HL-60 (cell line): ENCODE measurements at regions not wholly inside any gene's neighbourhood (a gene's known extent, or its start where the extent isn't known, plus 50 kb on each side); places are given as distances from the start of the nearest gene placed in this dataset.
"Not testable (repeated sequence)": the region's sequence is repeated elsewhere in the genome, so short reads cannot be mapped to it uniquely, and the experiment has no call there.

Source experiments
- DNase-seq, 2 experiments: peaks; one replicate each; pipeline ENCODE4 v3.0.0-alpha.2; 2010 to 2020; ENCODE audit warnings: low read depth in 1 of 2, low spot score in 1 of 2
- H3K27ac ChIP-seq: fragments of 250-450 bp; sonication (Bioruptor Pico); replicated peaks from 2 replicates; pipeline ENCODE4 v1.5.1; 2020; ENCODE audit warnings: mild to moderate bottlenecking, moderate library complexity
- H3K27me3 ChIP-seq: fragments of 250-450 bp; sonication (Bioruptor Pico); 2 replicates; pipeline ENCODE4 v1.5.1; 2021; ENCODE audit warnings: mild to moderate bottlenecking, moderate library complexity; ENCODE audit not compliant: insufficient read depth, poor library complexity, severe bottlenecking
- H3K4me3 ChIP-seq: replicated peaks from 2 replicates; pipeline ENCODE4 v1.5.1; 2011; ENCODE audit warnings: mild to moderate bottlenecking, control low read depth, low read length; ENCODE audit not compliant: insufficient read depth
- GABPA ChIP-seq: IDR thresholded peaks from 2 replicates; pipeline ENCODE4 v1.6.1; 2012; ENCODE audit warnings: low read depth
- POLR2AphosphoS5 ChIP-seq: IDR thresholded peaks from 2 replicates; pipeline ENCODE4 v1.6.1; 2012; ENCODE audit warnings: low read depth
- SPI1 ChIP-seq: IDR thresholded peaks from 2 replicates; pipeline ENCODE4 v1.6.1; 2012; ENCODE audit warnings: low read depth, mild to moderate bottlenecking, borderline replicate concordance
- TF ChIP-seq, protein P1 (sequence below): IDR thresholded peaks from one replicate; pipeline ENCODE4 v1.5.1; 2011; ENCODE audit warnings: low read length, control low read depth, inconsistent platforms; ENCODE audit not compliant: insufficient read depth
- TF ChIP-seq, protein P2 (sequence below): IDR thresholded peaks from 2 replicates; pipeline ENCODE4 v1.6.1; 2012; ENCODE audit warnings: low read depth; ENCODE audit not compliant: insufficient replicate concordance

DNA sequence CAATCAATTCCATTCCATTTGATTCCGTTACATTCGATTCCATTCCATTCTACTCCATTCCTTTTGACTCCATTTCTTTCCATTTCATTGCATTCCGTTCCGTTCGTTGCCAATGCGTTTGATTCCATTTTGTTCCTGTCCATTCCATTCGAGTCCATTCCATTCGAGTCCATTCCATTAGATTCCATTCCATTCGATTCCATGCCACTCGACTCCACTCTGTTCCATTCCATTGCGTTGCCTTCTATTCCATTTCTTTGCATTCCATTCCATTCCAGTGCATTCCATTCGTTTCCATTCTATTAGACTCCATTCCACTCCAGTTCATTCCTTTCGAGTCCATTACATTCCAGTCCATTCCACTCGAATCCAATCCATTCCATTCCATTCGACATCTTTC lies 2587.5 kb upstream of the TPTE start:
- no peaks in the 10 kb centered on the region for H3K27me3 ChIP-seq
- no peak overlapping the region for H3K27ac ChIP-seq
- H3K4me3 ChIP-seq: no peak overlapping the region
- DNase-seq: no peak
- TF ChIP-seq, protein P1, sequence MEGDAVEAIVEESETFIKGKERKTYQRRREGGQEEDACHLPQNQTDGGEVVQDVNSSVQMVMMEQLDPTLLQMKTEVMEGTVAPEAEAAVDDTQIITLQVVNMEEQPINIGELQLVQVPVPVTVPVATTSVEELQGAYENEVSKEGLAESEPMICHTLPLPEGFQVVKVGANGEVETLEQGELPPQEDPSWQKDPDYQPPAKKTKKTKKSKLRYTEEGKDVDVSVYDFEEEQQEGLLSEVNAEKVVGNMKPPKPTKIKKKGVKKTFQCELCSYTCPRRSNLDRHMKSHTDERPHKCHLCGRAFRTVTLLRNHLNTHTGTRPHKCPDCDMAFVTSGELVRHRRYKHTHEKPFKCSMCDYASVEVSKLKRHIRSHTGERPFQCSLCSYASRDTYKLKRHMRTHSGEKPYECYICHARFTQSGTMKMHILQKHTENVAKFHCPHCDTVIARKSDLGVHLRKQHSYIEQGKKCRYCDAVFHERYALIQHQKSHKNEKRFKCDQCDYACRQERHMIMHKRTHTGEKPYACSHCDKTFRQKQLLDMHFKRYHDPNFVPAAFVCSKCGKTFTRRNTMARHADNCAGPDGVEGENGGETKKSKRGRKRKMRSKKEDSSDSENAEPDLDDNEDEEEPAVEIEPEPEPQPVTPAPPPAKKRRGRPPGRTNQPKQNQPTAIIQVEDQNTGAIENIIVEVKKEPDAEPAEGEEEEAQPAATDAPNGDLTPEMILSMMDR: no peak
- TF ChIP-seq SPI1 (no peak), GABPA (no peak), POLR2AphosphoS5 (no peak)

DNA sequence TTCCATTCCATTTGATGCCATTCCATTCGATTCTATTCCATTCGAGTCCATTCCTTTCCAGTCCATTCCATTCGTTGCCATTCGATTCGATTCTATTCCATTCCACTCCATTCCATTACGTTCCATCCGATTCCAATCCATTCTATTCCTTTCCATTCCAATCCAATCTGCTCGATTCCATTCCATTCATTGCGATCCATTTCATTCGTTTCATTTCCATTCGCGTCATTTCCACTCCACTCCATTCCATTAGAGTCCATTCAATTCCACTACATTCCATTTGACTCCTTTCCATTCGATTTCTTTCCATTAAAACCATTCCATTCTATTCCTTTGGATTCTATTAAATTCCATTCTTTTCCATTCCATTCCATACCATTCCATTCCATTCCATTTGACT lies 2584.1 kb upstream of the TPTE start:
- not testable (repeated sequence) for H3K4me3 ChIP-seq, H3K27me3 ChIP-seq, DNase-seq, H3K27ac ChIP-seq

DNA sequence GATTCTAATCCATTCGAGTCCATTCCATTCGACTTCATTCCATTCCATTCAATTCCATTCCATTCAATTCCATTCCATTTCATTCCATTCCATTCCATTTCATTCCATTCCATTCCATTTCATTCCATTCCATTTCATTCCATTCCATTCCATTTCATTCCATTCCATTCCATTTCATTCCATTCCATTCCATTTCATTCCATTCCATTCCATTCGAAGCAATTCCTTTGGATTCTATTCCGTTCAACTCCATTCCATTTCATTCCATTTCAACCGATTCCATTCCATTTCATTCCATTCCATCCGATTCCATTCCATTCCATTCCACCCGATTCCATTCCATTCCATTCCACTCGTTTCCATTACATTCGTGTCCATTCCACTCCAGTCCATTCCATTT lies 2583.2 kb upstream of the TPTE start:
- not testable (repeated sequence) for DNase-seq, H3K4me3 ChIP-seq, H3K27me3 ChIP-seq, H3K27ac ChIP-seq

DNA sequence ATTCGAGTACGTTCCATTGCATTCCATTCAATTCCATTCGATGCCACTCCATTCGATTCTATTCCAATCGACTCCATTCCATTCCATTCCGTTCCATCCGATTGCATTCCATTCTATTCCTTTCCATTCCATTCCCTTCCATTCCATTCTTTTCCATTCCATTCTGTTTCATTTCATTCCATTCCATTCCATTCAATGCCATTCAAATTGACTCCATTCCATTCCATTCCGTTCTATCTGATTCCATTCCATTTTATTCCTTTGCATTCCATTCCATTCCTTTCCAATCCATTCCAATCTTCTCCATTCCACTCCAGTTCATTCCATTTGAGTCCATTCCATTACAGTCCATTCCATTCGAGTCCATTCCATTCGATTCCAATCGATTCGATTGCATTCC lies 2580.0 kb upstream of the TPTE start:
- not testable (repeated sequence) for H3K4me3 ChIP-seq, H3K27me3 ChIP-seq, H3K27ac ChIP-seq, DNase-seq

DNA sequence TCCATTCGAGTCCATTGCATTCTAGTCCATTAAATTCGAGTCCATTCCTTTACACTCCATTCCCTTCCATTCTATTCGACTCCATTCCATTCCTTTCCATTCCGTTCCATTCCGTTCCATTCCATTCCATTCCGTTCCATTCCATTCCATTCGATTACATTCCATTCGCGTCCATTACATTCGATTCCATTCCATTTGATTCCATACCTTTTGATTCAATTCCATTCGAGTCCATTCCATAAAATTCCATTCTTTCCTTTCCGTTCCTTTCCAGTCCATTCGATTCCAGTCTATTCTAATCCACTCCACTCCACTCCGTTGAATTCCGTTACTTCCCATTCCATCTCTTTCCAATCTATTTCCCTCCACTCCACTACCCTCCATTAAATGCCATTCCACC lies 2579.2 kb upstream of the TPTE start:
- not testable (repeated sequence) for H3K27me3 ChIP-seq, DNase-seq, H3K27ac ChIP-seq, H3K4me3 ChIP-seq

DNA sequence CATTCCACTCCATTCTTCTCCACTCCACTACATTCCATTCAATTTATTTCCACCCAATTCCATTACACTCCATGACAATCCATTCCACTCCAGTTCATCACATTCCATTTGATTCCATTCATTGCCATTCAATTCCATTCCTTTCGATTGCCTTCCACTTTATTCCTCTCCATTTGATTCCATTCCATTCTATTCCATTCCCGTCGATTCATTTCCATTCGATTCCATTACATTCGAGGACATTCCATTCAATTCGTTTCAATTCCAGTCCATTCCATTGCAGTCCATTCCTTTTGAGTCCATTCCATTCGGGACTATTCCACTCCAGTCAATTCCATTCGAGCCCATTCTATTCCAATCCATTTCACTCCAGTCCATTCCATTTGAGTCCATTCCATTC lies 2577.8 kb upstream of the TPTE start:
- not testable (repeated sequence) for DNase-seq, H3K27ac ChIP-seq, H3K4me3 ChIP-seq, H3K27me3 ChIP-seq

DNA sequence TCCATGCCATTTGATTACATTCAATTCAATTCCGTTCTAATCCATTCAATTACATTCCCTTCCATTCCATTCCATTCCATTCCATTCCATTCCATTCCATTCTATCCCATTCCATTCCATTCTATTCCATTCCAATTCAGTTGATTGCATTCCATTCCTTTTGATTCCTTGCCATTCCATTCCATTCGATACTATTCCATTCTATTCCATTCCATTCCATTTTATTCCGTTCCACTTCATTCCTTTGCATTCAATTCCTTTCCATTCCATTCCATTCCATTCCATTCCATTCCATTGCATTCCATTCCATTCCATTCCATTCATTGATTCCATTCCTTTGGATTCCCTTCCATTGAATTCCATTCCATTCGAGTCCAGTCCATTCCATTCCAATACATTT lies 2574.0 kb upstream of the TPTE start:
- DNase-seq: no peak
- H3K27me3 ChIP-seq: no peaks in the 10 kb centered on the region
- TF ChIP-seq GABPA: no peak
- TF ChIP-seq, protein P2, sequence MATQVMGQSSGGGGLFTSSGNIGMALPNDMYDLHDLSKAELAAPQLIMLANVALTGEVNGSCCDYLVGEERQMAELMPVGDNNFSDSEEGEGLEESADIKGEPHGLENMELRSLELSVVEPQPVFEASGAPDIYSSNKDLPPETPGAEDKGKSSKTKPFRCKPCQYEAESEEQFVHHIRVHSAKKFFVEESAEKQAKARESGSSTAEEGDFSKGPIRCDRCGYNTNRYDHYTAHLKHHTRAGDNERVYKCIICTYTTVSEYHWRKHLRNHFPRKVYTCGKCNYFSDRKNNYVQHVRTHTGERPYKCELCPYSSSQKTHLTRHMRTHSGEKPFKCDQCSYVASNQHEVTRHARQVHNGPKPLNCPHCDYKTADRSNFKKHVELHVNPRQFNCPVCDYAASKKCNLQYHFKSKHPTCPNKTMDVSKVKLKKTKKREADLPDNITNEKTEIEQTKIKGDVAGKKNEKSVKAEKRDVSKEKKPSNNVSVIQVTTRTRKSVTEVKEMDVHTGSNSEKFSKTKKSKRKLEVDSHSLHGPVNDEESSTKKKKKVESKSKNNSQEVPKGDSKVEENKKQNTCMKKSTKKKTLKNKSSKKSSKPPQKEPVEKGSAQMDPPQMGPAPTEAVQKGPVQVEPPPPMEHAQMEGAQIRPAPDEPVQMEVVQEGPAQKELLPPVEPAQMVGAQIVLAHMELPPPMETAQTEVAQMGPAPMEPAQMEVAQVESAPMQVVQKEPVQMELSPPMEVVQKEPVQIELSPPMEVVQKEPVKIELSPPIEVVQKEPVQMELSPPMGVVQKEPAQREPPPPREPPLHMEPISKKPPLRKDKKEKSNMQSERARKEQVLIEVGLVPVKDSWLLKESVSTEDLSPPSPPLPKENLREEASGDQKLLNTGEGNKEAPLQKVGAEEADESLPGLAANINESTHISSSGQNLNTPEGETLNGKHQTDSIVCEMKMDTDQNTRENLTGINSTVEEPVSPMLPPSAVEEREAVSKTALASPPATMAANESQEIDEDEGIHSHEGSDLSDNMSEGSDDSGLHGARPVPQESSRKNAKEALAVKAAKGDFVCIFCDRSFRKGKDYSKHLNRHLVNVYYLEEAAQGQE: no peak
- TF ChIP-seq POLR2AphosphoS5: no peak
- no peak for TF ChIP-seq SPI1
- TF ChIP-seq, protein P1: no peak
- H3K27ac ChIP-seq: no peak overlapping the region
- no peak overlapping the region for H3K4me3 ChIP-seq

DNA sequence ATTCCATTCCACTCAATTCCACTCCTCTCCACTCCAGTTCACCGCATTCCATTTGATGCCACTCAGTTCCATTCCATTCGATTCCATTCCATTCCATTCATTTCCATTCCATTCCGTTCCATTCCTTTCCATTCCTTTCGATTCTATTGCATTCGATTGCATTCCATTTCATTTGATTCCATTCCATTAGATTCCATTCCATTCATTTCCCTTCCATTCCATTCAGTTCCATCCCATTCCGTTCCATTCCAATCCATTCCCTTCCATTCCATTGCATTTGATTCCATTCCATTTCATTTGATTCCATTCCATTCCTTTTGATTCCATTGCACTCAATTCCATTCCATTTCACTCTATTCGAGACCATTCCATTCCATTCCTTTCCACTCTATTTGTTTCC lies 2572.7 kb upstream of the TPTE start:
- H3K27ac ChIP-seq, H3K4me3 ChIP-seq, DNase-seq, H3K27me3 ChIP-seq: not testable (repeated sequence)

DNA sequence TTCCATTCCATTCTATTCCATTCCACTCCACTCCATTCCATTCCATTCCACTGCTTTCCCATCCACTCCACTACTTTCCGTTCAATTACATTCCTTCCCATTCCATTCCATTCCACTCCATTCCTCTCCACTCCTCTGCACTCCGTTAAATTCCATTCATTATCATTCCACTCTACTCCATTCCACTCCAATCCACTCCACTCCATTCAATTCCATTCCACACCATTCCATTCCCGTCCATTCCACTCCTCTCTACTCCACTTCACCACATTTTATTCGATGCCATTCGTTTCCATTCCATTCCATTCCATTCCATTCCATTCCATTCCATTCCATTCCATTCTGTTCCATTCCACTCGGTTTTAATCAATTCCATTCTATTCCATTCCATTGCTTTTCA lies 2571.5 kb upstream of the TPTE start:
- H3K27me3 ChIP-seq, H3K4me3 ChIP-seq, H3K27ac ChIP-seq, DNase-seq: not testable (repeated sequence)
